Psoas muscle (tissue), 7 donors: ENCODE measurements at regions not wholly inside any gene's neighbourhood (a gene's known extent, or its start where the extent isn't known, plus 50 kb on each side); places are given as distances from the start of the nearest gene placed in this dataset.

ENCODE experiments used
- ATAC-seq, 4 donors: fragments of 200-7000 bp; cut with Tn5 transposase; one replicate each; pipeline ENCODE4 v1.9.1; 2020; ENCODE audit warnings: moderate library complexity in 3 of 4, mild to moderate bottlenecking in 2 of 4
- DNase-seq, 2 donors: peaks; one replicate each; pipeline ENCODE4 v3.0.0-alpha.2; 2020
- H3K27ac ChIP-seq: fragments of 200-600 bp; one replicate; pipeline ENCODE4 v1.8.0; 2022
- H3K27me3 ChIP-seq, 3 donors: fragments of 200-600 bp in 1 of 3; one replicate each; pipeline versions ENCODE4 v1.6.1 to v1.8.0; 2013 to 2022; ENCODE audit warnings: low read length in 2 of 3, mild to moderate bottlenecking in 2 of 3, moderate library complexity in 1 of 3; ENCODE audit not compliant: insufficient read depth in 3 of 3
- H3K36me3 ChIP-seq, 2 donors: fragments of 200-600 bp in 1 of 2; one replicate each; pipeline versions ENCODE4 v1.6.1 to v1.8.0; 2013 to 2022; ENCODE audit warnings: low read depth in 1 of 2, mild to moderate bottlenecking in 1 of 2, moderate library complexity in 1 of 2; ENCODE audit not compliant: insufficient read depth in 1 of 2
- H3K4me1 ChIP-seq: fragments of 200-600 bp; one replicate; pipeline ENCODE4 v1.8.0; 2022
- H3K4me3 ChIP-seq: fragments of 200-600 bp; one replicate; pipeline ENCODE4 v1.8.0; 2022; ENCODE audit warnings: mild to moderate bottlenecking
- H3K9me3 ChIP-seq: fragments of 200-600 bp; one replicate; pipeline ENCODE4 v1.8.0; 2022
- CTCF ChIP-seq: fragments of 200-600 bp; IDR thresholded peaks from one replicate; pipeline ENCODE4 v1.8.0; 2022; ENCODE audit warnings: antibody characterized with exemption
- WGBS, 3 donors: extraction: QIAGEN DNeasy Blood & Tissue Kit; methylation state at CpG; one replicate each; pipeline versions ENCODE4 v1.1.6 to v1.1.7; 2013; 5-methylcytosine and 5-hydroxymethylcytosine counted together
- intact Hi-C, 2 donors: fragments of 100-400 bp; cut with DNase I; formaldehyde crosslinking; loops; one replicate each; pipeline versions ENCODE4 v1.11.0 to v1.14.2; 2022
- donor health status: healthy with polysubstance abuse.
- donor health status: DM: no; HTN: no; CAD: no; lungs with moderate emphysema.
- donor health status: Bipolar disorder and iron deficiency.
- donor health status: healthy.
- donor health status: DM: yes; HTN: yes; CAD: no.
- donor health status: DM: no; HTN: no; CAD: no.
- donor health status: DM: yes; HTN: yes; CAD: no.

GRCh38 chr4:91829531-91829930 lies 474.2 kb upstream of the GRID2 start:
- WGBS, 3 donors = 89 to 94% (median 94%) methylated on average over 1 of the region's 1 CpG
- no peak for TF ChIP-seq CTCF
- no peak for ATAC-seq
- no peaks in the 10 kb centered on the region for H3K36me3 ChIP-seq
- peaks cover 11% of the 10 kb centered on the region for H3K9me3 ChIP-seq
- no peak overlapping the region for H3K27ac ChIP-seq
- no peaks in the 10 kb centered on the region for H3K4me1 ChIP-seq
- no peak for DNase-seq
- H3K4me3 ChIP-seq = no peak overlapping the region
- intact Hi-C loops = no loop called here
- H3K27me3 ChIP-seq = no peaks in the 10 kb centered on the region

- Histone ChIP-seq H3K36me3 (no peaks in the 10 kb centered on the region), H3K4me3 (no peak overlapping the region), H3K27me3 (no peaks in the 10 kb centered on the region), H3K4me1 (no peaks in the 10 kb centered on the region), H3K27ac (no peak overlapping the region), H3K9me3 (peaks cover 4% of the 10 kb centered on the region)
- WGBS, 3 donors = 82 to 92% (median 89%) methylated on average over 4 of the region's 4 CpGs
- no peak for ATAC-seq
- intact Hi-C loops = no loop called here
- no peak for DNase-seq
- TF ChIP-seq CTCF = no peak
These were observed 472.9 kb upstream of the GRID2 start for GRCh38 chr4:91830681-91831395.

GRCh38 chr4:91837608-91838029 lies 466.1 kb upstream of the GRID2 start:
- no peak for TF ChIP-seq CTCF
- H3K4me1 ChIP-seq = no peaks in the 10 kb centered on the region
- H3K4me3 ChIP-seq = no peak overlapping the region
- no peak for DNase-seq
- no peaks in the 10 kb centered on the region for H3K36me3 ChIP-seq
- no peak for ATAC-seq
- intact Hi-C loops = no loop called here
- no peak overlapping the region for H3K27ac ChIP-seq
- 21 to 52% (median 23%) methylated on average over 1 of the region's 1 CpG for WGBS, 3 donors
- H3K9me3 ChIP-seq = peaks cover 14% of the 10 kb centered on the region
- no peaks in the 10 kb centered on the region for H3K27me3 ChIP-seq

GRCh38 chr4:91838181-91838861 lies 465.4 kb upstream of the GRID2 start:
- H3K36me3 ChIP-seq = no peaks in the 10 kb centered on the region
- H3K9me3 ChIP-seq = peaks cover 11% of the 10 kb centered on the region
- TF ChIP-seq CTCF = no peak
- H3K27me3 ChIP-seq = no peaks in the 10 kb centered on the region
- ATAC-seq (no peak), DNase-seq (no peak)
- intact Hi-C loops = no loop called here
- no peak overlapping the region for H3K4me3 ChIP-seq
- no peaks in the 10 kb centered on the region for H3K4me1 ChIP-seq
- WGBS, 3 donors = 35 to 46% (median 37%) methylated on average over 2 of the region's 2 CpGs
- H3K27ac ChIP-seq = no peak overlapping the region
